K562 (cell line): ENCODE measurements at regions not wholly inside any gene's neighbourhood (a gene's known extent, or its start where the extent isn't known, plus 50 kb on each side); places are given as distances from the start of the nearest gene placed in this dataset.

Source experiments
- ATAC-seq: fragments of 200-7000 bp; cut with Tn5 transposase; 3 replicates; pipeline ENCODE4 v1.9.1; 2020; ENCODE audit warnings: moderate library complexity
- BruUV-seq: library from RNA; stranded (reverse); fragments of 400-500 nt; replicated peaks from 2 replicates; lab custom pipeline; 2021; lab: Mats Ljungman, UMichigan
- CTCF ChIA-PET: fragments of 300-600 bp; formaldehyde crosslinking; extraction: SDS; loops from one replicate; lab custom pipeline; 2021; ENCODE audit warnings: low intra/inter-chr PET ratio; lab: Yijun Ruan, JAX
- POLR2A ChIA-PET: fragments of 300-600, 350-650 bp; sonication (Branson Sonifier 250); formaldehyde crosslinking; extraction: SDS; loops from one replicate; lab custom pipeline; 2021; ENCODE audit warnings: antibody characterized with exemption, inconsistent platforms; lab: Yijun Ruan, JAX
- DNase-seq, 4 experiments: peaks; one replicate each; pipeline versions ENCODE4 v3.0.0 to v3.0.0-alpha.2; 2011 to 2018; ENCODE audit warnings: low spot score in 3 of 4, mixed read lengths in 3 of 4; ENCODE audit errors: extremely low read depth in 1 of 4
- FAIRE-seq: peaks from 2 replicates; lab custom pipeline; 2011; peaks lifted over from hg19 to GRCh38; lab: Jason Lieb, UNC
- H2AFZ ChIP-seq: 2 replicates; pipeline ENCODE4 v1.6.0; 2011; ENCODE audit warnings: low read depth, low read length, control low read depth, inconsistent platforms
- H3K27ac ChIP-seq: fragments of 200-600 bp; 3 replicates; pipeline ENCODE4 v1.8.0; 2011; ENCODE audit warnings: low read depth, mild to moderate bottlenecking, control low read depth, inconsistent platforms, low read length, moderate library complexity, mixed read lengths; ENCODE audit errors: extremely low read depth
- H3K27me3 ChIP-seq, 2 experiments: fragments of 300-600 bp in 1 of 2; 2 replicates in 1 of 2; 3 replicates in 1 of 2; pipeline versions ENCODE4 v1.6.0 to v1.8.0; 2011; ENCODE audit warnings: inconsistent platforms in 2 of 2, low read length in 2 of 2, mild to moderate bottlenecking in 1 of 2, mixed read lengths in 1 of 2, moderate library complexity in 1 of 2; ENCODE audit not compliant: control insufficient read depth in 2 of 2, insufficient read depth in 2 of 2
- H3K36me3 ChIP-seq: fragments of 300-600 bp; 3 replicates; pipeline ENCODE4 v1.8.0; 2011; ENCODE audit warnings: mild to moderate bottlenecking, low read length, inconsistent platforms; ENCODE audit not compliant: control insufficient read depth, insufficient read depth
- H3K4me1 ChIP-seq, 2 experiments: fragments of 200-600 bp in 1 of 2; replicated peaks in 1 of 2; 2 replicates in 1 of 2; 3 replicates in 1 of 2; pipeline versions ENCODE4 v1.5.1 to v1.8.0; 2011; ENCODE audit warnings: inconsistent platforms in 2 of 2, low read length in 2 of 2, mild to moderate bottlenecking in 1 of 2, mixed read lengths in 1 of 2, moderate library complexity in 1 of 2; ENCODE audit not compliant: control insufficient read depth in 2 of 2, insufficient read depth in 2 of 2
- H3K4me2 ChIP-seq: 2 replicates; pipeline ENCODE4 v1.6.1; 2011; ENCODE audit warnings: low read length, control low read depth, inconsistent platforms, mixed read lengths; ENCODE audit not compliant: insufficient read depth
- H3K4me3 ChIP-seq: fragments of 200-600 bp; sonication (generic), shearing (Covaris generic); 2 replicates; pipeline ENCODE4 v1.5.1; 2016; ENCODE audit warnings: control low read depth, inconsistent platforms
- H3K79me2 ChIP-seq: fragments of 200-600 bp; 3 replicates; pipeline ENCODE4 v1.8.0; 2011; ENCODE audit warnings: low read length, inconsistent platforms; ENCODE audit not compliant: control insufficient read depth, insufficient read depth
- H3K9ac ChIP-seq, 2 experiments: 2 replicates each; pipeline versions ENCODE4 v1.6.0 to v1.6.1; 2011; ENCODE audit warnings: low read depth in 2 of 2, low read length in 2 of 2, control low read depth in 1 of 2, inconsistent platforms in 1 of 2, mild to moderate bottlenecking in 1 of 2, mixed read lengths in 1 of 2; ENCODE audit not compliant: insufficient read depth in 1 of 2
- H3K9me1 ChIP-seq: one replicate; pipeline ENCODE4 v1.6.0; 2011; ENCODE audit warnings: inconsistent platforms, mild to moderate bottlenecking, low read length, moderate library complexity; ENCODE audit not compliant: control insufficient read depth, insufficient read depth
- H3K9me3 ChIP-seq: replicated peaks from 2 replicates; pipeline ENCODE4 v1.5.1; 2011; ENCODE audit warnings: low read depth, low read length, inconsistent platforms; ENCODE audit not compliant: control insufficient read depth, insufficient read depth
- H4K20me1 ChIP-seq: replicated peaks from 2 replicates; pipeline ENCODE4 v1.6.1; 2011; ENCODE audit warnings: low read length, inconsistent platforms, mixed read lengths; ENCODE audit not compliant: control insufficient read depth, insufficient read depth
- ATF1 ChIP-seq, 2 experiments: fragments of 450-650 bp in 1 of 2; IDR thresholded peaks; 2 replicates each; pipeline ENCODE4 v1.6.1; 2016; ENCODE audit warnings: missing compliant biosample characterization in 1 of 2, missing genetic modification characterization in 1 of 2
- CBX8 ChIP-seq: fragments of 200-600 bp; sonication (generic); IDR thresholded peaks from 2 replicates; pipeline ENCODE4 v1.6.1; 2012; ENCODE audit warnings: borderline replicate concordance, mixed run types, low read depth, mild to moderate bottlenecking, moderate library complexity, mixed read lengths, low read length, control low read depth, inconsistent platforms; ENCODE audit not compliant: poor library complexity, severe bottlenecking; ENCODE audit errors: extremely low read depth
- CC2D1A ChIP-seq: fragments of 450-650 bp; IDR thresholded peaks from 2 replicates; pipeline ENCODE4 v1.6.1; 2017; ENCODE audit warnings: mild to moderate bottlenecking
- CCNT2 ChIP-seq: IDR thresholded peaks from 2 replicates; pipeline ENCODE4 v1.6.1; 2011; ENCODE audit warnings: borderline replicate concordance, low read depth, mild to moderate bottlenecking, moderate library complexity, mixed read lengths, low read length; ENCODE audit not compliant: insufficient read length; ENCODE audit errors: extremely low read depth
- ELF2 ChIP-seq: fragments of 250-450 bp; sonication (Bioruptor Pico); IDR thresholded peaks from 2 replicates; pipeline ENCODE4 v1.5.0; 2021; ENCODE audit warnings: mild to moderate bottlenecking
- KAT8 ChIP-seq: fragments of 450-650 bp; IDR thresholded peaks from 2 replicates; pipeline ENCODE4 v1.6.1; 2016; ENCODE audit warnings: low read depth, mild to moderate bottlenecking
- NRF1 ChIP-seq, 2 experiments: fragments of 450-650 bp; IDR thresholded peaks in 1 of 2; conservative IDR thresholded peaks in 1 of 2; 2 replicates each; pipeline ENCODE4 v1.6.1; 2014; ENCODE audit warnings: mild to moderate bottlenecking in 2 of 2
- OTX1 ChIP-seq: fragments of 450-650 bp; formaldehyde crosslinking; IDR thresholded peaks from 2 replicates; pipeline ENCODE4 v1.4.0; 2022; ENCODE audit warnings: mild to moderate bottlenecking
- PHF8 ChIP-seq: fragments of 200-600 bp; sonication (generic); IDR thresholded peaks from 2 replicates; pipeline ENCODE4 v1.6.1; 2012; ENCODE audit warnings: mixed run types, mild to moderate bottlenecking, inconsistent platforms, low read length, moderate library complexity, borderline replicate concordance
- POLR2AphosphoS2 ChIP-seq: IDR thresholded peaks from 2 replicates; pipeline ENCODE4 v1.6.1; 2012; ENCODE audit warnings: low read length, improper control_type of control experiment
- PTBP1 ChIP-seq: fragments of 200-400 bp; formaldehyde crosslinking; IDR thresholded peaks from 2 replicates; pipeline ENCODE4 v1.6.1; 2017; ENCODE audit warnings: low read depth, low read length
- RBBP5 ChIP-seq: fragments of 200-600 bp; sonication (generic); IDR thresholded peaks from 2 replicates; pipeline ENCODE4 v1.6.1; 2012; ENCODE audit warnings: borderline replicate concordance, mild to moderate bottlenecking, low read length, control low read depth, inconsistent platforms; ENCODE audit not compliant: insufficient read depth, poor library complexity, severe bottlenecking
- SP1 ChIP-seq: sonication (generic); formaldehyde crosslinking; IDR thresholded peaks from 2 replicates; pipeline ENCODE4 v1.8.1; 2022; ENCODE audit warnings: mild to moderate bottlenecking, missing genetic modification reagents
- TEAD1 ChIP-seq, 2 experiments: fragments of 450-650 bp in 1 of 2; sonication (generic) in 1 of 2; formaldehyde crosslinking; IDR thresholded peaks; 2 replicates each; pipeline versions ENCODE4 v1.4.0 to v1.8.0; 2020 to 2022; ENCODE audit warnings: mild to moderate bottlenecking in 2 of 2, missing genetic modification reagents in 1 of 2
- TGIF2 ChIP-seq: sonication (generic); formaldehyde crosslinking; IDR thresholded peaks from 2 replicates; pipeline ENCODE4 v1.8.1; 2022; ENCODE audit warnings: mild to moderate bottlenecking, missing genetic modification reagents, moderate library complexity
- ZNF133 ChIP-seq: fragments of 250-450 bp; sonication (Bioruptor Pico); IDR thresholded peaks from 2 replicates; pipeline ENCODE4 v1.4.0; 2020; ENCODE audit warnings: mild to moderate bottlenecking
- ZNF24 ChIP-seq: fragments of 450-650 bp; IDR thresholded peaks from 2 replicates; pipeline ENCODE4 v1.6.1; 2016
- WGBS: fragments of 100-300 bp; shearing (Covaris generic); methylation state at CpG from one replicate; pipeline ENCODE4 v1.1.6; 2016; ENCODE audit warnings: low coverage, mixed read lengths; ENCODE audit not compliant: insufficient coverage; ENCODE audit errors: missing lambda C conversion rate; 5-methylcytosine and 5-hydroxymethylcytosine counted together
- in situ Hi-C: fragments of 300-500 bp; cut with MboI; formaldehyde crosslinking; loops from 4 replicates; pipeline ENCODE4 v1.15.0; 2018; ENCODE audit warnings: inconsistent platforms, mixed read lengths
- intact Hi-C: fragments of 100-400 bp; cut with micrococcal nuclease; formaldehyde crosslinking; loops from 2 replicates; pipeline ENCODE4 v1.14.2; 2022
- TF ChIP-seq, protein P1 (sequence below): sonication (generic); formaldehyde crosslinking; IDR thresholded peaks from 2 replicates; pipeline ENCODE4 v1.8.0; 2022; ENCODE audit warnings: mild to moderate bottlenecking, missing genetic modification reagents

DNA sequence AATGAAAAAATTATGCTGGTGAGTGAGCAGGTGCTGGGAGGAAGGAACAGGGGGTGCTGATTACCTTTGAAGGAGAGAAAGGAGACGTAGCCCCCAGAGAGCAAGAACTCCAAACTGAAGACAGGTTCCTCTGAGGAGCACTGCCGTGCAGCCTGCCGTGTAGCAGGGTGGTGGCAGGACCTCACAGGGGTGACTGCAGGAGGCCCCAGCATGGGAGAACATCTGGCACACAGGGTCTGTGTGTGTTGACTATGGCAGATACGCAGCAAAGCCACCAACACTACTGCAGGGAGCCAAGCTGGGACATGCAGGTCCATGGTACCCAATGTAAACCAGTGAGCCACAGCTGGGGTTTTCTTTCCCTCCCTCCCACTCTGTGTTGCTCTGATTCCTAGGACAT is 192.1 kb upstream of the PDE1C start:
- BruUV-seq: no TSS peak
- WGBS: 0% methylated on average over 4 of the region's 4 CpGs
- H3K9me3 ChIP-seq: no peaks in the 10 kb centered on the region
- in situ Hi-C loops: no loop called here
- ChIA-PET POLR2A (no interaction called here), CTCF (no interaction called here)
- H2AFZ ChIP-seq: no peak overlapping the region
- no peak overlapping the region for H3K4me3 ChIP-seq
- H3K4me2 ChIP-seq: no peak overlapping the region
- H3K9ac ChIP-seq: no peak overlapping the region
- FAIRE-seq (no peak), DNase-seq (no peak), ATAC-seq (no peak)
- H3K27ac ChIP-seq: no peak overlapping the region
- TF ChIP-seq ZNF133 (CRISPR knock-in tag) (no peak), ATF1 (CRISPR knock-in tag; IDR thresholded peaks at IDR 0.05) (no peak), ATF1 (tag; IDR thresholded peaks at IDR 0.05) (no peak), CBX8 (no peak), KAT8 (no peak), ZNF24 (no peak), ELF2 (no peak), CC2D1A (no peak), PTBP1 (no peak), POLR2AphosphoS2 (no peak), TGIF2 (CRISPR knock-in tag) (no peak), RBBP5 (no peak), OTX1 (CRISPR knock-in tag) (no peak), PHF8 (no peak), CCNT2 (no peak), TEAD1 (CRISPR knock-in tag; IDR thresholded peaks at IDR 0.05) (no peak), SP1 (CRISPR knock-in tag) (no peak), NRF1 (conservative IDR thresholded peaks at IDR 0.05 in 1 of 2, IDR thresholded peaks at IDR 0.05 in 1 of 2) (no peak)
- TF ChIP-seq, protein P1, sequence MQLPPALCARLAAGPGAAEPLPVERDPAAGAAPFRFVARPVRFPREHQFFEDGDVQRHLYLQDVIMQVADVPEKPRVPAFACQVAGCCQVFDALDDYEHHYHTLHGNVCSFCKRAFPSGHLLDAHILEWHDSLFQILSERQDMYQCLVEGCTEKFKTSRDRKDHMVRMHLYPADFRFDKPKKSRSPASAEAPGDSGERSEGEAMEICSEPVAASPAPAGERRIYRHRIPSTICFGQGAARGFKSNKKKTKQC (CRISPR knock-in tag): no peak
- no peaks in the 10 kb centered on the region for H3K4me1 ChIP-seq
- no peaks in the 10 kb centered on the region for H3K36me3 ChIP-seq
- intact Hi-C loops: no loop called here
- H3K79me2 ChIP-seq: no peaks in the 10 kb centered on the region
- no peaks in the 10 kb centered on the region for H4K20me1 ChIP-seq
- no peaks in the 10 kb centered on the region for H3K9me1 ChIP-seq
- H3K27me3 ChIP-seq: no peaks in the 10 kb centered on the region
